GM13976 (cell line): ENCODE measurements at regions not wholly inside any gene's neighbourhood (a gene's known extent, or its start where the extent isn't known, plus 50 kb on each side); places are given as distances from the start of the nearest gene placed in this dataset.

Source experiments
- DNase-seq: peaks from one replicate; pipeline ENCODE4 v3.0.0; 2012; ENCODE audit warnings: low spot score
- CTCF ChIP-seq: IDR thresholded peaks from 2 replicates; pipeline ENCODE4 v1.5.1; 2012; ENCODE audit warnings: borderline replicate concordance, mild to moderate bottlenecking; ENCODE audit not compliant: insufficient read depth; ENCODE audit errors: extremely low read depth, missing control alignments, control extremely low read depth
- in situ Hi-C: fragments of 300-500 bp; cut with MboI; formaldehyde crosslinking; loops from one replicate; pipeline ENCODE4 v1.12.0; 2022; ENCODE audit warnings: low sequenced_read_pairs, mixed read lengths, inconsistent platforms; ENCODE audit not compliant: unreplicated experiment

GRCh38 chr19:29288256-29288655 lies 75.3 kb upstream of the UQCRFS1 start:
- DNase-seq: no peak
- in situ Hi-C loops: no loop called here
- TF ChIP-seq CTCF: no peak

GRCh38 chr19:29289020-29289419 lies 76.1 kb upstream of the UQCRFS1 start:
- in situ Hi-C loops: no loop called here
- DNase-seq: no peak
- no peak for TF ChIP-seq CTCF

- DNase-seq: no peak
- in situ Hi-C loops: no loop called here
- no peak for TF ChIP-seq CTCF
Measured at GRCh38 chr19:29290853-29291252, 77.9 kb upstream of the UQCRFS1 start.

DNA sequence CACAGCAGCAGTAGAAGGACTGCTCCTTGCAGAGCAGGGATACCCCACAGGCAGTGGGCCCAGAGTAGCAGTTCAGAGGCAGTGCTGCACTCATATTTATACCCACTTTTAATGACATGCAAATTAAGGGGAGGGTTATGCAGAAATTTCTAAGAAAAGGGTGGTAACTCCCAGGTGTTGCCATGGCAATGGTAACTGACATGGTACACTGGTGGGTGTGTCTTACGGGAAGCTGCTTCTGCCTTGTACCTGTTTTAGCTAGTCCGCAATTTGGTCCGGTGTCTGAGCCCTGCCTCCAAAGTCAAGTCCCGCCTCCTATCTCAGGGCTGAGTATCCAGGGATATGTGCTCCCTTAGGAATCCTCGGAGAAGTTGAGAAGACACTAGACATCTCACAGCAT lies 79.2 kb upstream of the UQCRFS1 start:
- DNase-seq: no peak
- TF ChIP-seq CTCF: no peak
- in situ Hi-C loops: no loop called here

DNA sequence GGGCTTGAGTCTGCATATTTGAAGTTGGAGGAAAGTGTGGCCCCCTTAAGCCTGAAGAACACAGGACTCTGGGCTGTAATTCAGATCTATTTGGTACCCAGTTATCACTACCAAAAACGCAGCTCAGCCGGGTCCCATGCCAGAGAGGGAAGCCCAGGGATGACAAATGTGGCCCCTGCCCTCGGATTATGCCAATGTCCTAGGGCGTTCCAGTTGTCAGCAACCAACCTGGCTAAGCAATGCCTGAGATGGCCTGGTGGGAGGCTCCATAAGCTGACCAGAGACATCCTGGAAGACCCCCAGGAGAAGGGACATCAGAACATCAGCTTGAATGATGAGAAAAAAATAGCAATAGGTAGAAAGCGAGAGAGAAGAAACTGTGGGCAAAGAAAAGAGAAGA lies 79.6 kb upstream of the UQCRFS1 start:
- TF ChIP-seq CTCF: no peak
- in situ Hi-C loops: no loop called here
- no peak for DNase-seq

DNA sequence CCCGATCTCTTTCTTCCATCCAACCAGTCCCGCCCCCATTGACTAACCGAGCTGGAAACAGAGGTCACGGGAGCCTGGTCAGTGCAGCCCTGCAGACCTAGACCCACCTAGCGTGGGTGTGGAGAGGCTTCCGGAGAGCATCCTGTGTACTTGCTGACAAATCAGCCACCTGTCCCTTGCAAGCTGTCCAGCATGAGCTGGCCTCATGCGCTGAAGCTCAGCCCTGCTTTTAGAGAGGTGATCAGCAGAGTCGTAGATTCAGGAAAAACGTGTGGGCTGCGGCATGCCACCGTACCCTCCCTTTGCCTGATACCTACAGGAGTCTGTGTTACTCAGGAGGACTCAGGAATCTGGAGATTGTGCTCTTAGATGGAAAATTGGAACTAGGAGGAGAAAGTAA lies 80.3 kb upstream of the UQCRFS1 start:
- no peak for TF ChIP-seq CTCF
- DNase-seq: no peak
- in situ Hi-C loops: no loop called here
